ENCODE measurements at regions not wholly inside any gene's neighbourhood (a gene's known extent, or its start where the extent isn't known, plus 50 kb on each side); places are given as distances from the start of the nearest gene placed in this dataset.

- TF ChIP-seq CTCF (IDR thresholded peaks at IDR 0.05) (no peak), EZH2 (IDR thresholded peaks at IDR 0.05; ENCODE audit: borderline replicate concordance, insufficient read depth, low read depth, low read length, poor library complexity, severe bottlenecking) (no peak)
These were observed 333.5 kb downstream of the FBXW7 start for GRCh38 chr4:152202415-152202814.

All from B cell (primary cell).